Epithelial cell of proximal tubule (primary cell): ENCODE measurements at regions not wholly inside any gene's neighbourhood (a gene's known extent, or its start where the extent isn't known, plus 50 kb on each side); places are given as distances from the start of the nearest gene placed in this dataset.
"Not testable (repeated sequence)": the region's sequence is repeated elsewhere in the genome, so short reads cannot be mapped to it uniquely, and the experiment has no call there.

Experiments
- DNase-seq: peaks from one replicate; pipeline ENCODE4 v3.0.0-alpha.2; 2011; ENCODE audit warnings: low read depth
- H3K4me3 ChIP-seq: 2 replicates; pipeline ENCODE4 v1.5.1; 2011; ENCODE audit warnings: low read depth, mild to moderate bottlenecking, low read length
- TF ChIP-seq, protein P1 (sequence below): conservative IDR thresholded peaks from 2 replicates; pipeline ENCODE4 v1.5.1; 2012; ENCODE audit warnings: low read depth, mild to moderate bottlenecking, low read length

DNA sequence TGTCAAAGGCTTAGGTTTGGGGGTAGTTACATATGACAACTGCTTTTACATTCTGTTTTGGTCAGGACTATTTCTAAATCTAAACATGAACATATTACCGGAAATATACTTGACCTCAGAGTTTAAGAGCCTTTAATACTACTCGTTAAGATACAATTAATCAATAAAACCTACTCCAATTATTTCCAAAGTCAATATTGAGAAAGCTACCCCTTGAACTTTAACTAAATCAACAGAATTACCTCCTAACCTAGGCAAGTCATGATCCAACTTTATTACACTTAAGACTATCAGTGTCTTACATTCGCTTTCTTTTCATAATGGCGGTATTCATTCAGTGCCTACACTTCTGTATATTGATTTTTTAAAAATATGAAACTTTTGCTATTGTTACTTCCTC lies 107.7 kb downstream of the RAP2B start:
- TF ChIP-seq, protein P1, sequence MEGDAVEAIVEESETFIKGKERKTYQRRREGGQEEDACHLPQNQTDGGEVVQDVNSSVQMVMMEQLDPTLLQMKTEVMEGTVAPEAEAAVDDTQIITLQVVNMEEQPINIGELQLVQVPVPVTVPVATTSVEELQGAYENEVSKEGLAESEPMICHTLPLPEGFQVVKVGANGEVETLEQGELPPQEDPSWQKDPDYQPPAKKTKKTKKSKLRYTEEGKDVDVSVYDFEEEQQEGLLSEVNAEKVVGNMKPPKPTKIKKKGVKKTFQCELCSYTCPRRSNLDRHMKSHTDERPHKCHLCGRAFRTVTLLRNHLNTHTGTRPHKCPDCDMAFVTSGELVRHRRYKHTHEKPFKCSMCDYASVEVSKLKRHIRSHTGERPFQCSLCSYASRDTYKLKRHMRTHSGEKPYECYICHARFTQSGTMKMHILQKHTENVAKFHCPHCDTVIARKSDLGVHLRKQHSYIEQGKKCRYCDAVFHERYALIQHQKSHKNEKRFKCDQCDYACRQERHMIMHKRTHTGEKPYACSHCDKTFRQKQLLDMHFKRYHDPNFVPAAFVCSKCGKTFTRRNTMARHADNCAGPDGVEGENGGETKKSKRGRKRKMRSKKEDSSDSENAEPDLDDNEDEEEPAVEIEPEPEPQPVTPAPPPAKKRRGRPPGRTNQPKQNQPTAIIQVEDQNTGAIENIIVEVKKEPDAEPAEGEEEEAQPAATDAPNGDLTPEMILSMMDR: no peak
- H3K4me3 ChIP-seq: no peak overlapping the region
- no peak for DNase-seq

DNA sequence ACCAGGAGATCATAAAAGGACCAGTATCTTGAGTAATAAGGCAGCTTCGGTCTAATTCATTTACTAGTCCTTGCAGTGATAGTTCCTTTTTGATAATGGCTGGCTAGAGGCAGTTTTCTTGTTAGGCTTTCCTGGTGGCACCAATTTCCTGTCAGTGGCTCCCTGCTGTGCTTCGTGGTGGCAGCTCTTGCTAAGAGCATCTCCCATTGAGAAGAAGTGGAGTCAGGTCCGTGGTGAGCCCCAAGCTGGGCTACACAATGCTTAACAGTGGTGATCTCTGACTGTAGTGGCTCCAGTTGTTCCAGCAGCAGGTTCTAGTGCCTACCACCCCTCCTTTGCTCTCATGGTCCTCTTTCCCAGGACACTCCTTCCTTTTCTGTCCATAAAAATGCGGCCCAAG lies 111.2 kb downstream of the RAP2B start:
- H3K4me3 ChIP-seq: no peak overlapping the region
- DNase-seq: no peak
- TF ChIP-seq, protein P1: no peak

DNA sequence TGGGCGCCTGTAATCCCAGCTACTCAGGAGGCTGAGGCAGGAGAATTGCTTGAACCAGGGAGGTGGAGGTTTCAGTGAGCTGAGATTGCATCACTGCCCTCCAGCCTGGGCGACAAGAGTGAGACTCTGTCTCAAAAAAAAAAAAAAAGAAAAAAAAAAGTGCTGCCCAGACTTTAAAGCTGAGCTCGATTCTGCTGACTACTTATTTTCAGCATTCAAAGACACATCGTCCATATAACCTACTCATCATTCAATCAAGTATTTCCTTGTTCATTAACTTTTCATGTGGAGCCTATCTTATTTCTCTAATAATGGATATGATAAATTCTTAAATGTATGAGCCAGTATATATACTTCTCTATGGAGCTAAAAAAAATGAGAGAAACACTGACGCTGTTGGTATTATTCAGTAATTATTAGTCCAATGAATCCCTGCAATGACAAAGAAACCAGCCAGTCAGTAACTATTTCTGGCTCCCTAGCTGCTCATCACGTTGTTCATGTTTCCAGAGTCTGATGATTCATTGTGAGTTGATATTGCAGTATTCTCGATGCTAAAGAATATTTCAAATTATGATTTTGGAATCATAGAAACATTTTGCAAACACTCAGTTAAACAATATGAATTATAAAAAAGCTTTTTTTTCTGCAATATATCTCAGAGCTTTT lies 111.9 kb downstream of the RAP2B start:
- TF ChIP-seq, protein P1: no peak
- no peak overlapping the region for H3K4me3 ChIP-seq
- DNase-seq: no peak

DNA sequence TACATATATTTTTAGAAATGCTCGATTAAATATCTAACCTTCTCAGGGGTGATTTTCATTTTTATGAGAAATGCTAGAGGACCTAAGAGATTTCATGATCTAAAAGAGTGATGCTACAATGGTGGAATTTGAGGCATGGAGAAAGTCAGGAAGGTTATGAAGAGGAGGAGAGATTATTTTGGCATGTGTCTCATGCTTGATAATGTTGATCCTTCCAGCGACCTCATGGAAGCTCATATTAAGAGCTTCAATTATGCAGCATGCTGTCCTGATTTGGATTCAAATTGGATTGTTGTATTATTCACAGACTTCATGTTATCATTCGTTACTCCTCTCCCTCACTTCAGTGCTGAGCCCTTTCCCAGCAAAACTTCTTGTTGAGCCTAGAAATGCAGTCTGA lies 112.5 kb downstream of the RAP2B start:
- no peak for DNase-seq
- no peak overlapping the region for H3K4me3 ChIP-seq
- TF ChIP-seq, protein P1: no peak

DNA sequence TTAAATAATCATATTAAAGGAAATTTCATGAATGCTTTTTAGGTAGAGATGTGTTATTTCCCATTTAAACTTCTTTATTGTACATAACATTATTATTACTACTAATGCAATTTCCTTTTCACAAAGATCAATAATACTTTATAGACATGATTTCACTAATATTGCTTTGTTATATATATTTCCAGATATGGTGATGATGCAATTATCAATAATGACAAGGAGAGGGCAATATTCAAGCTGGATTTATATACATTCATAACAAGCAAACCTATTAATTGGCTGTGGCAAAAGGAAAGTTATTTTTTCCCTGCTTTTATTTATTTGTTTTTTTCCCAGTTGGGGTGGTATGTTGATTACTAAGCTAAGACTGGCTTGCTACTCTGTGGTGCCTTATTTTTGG lies 113.5 kb downstream of the RAP2B start:
- TF ChIP-seq, protein P1: no peak
- DNase-seq: no peak
- no peak overlapping the region for H3K4me3 ChIP-seq

DNA sequence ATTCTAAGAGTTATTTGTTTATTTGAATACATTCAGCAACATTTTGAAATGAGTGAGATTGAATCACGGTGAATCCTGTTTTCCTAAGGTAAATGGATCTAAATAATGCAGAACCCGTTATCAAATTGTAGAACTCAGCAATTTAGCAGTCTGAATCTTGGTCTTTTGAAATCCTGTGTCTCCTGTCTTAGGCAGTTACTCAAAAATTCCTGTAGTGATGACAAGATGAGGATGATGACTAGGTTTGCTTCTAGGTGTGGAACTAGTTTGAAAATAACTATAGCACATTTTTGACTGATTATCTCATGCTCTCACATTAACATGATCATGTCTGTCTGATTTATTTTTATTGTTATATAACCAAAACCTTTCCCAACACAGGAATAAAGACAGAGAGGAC lies 115.0 kb downstream of the RAP2B start:
- TF ChIP-seq, protein P1: no peak
- H3K4me3 ChIP-seq: no peak overlapping the region
- DNase-seq: no peak

DNA sequence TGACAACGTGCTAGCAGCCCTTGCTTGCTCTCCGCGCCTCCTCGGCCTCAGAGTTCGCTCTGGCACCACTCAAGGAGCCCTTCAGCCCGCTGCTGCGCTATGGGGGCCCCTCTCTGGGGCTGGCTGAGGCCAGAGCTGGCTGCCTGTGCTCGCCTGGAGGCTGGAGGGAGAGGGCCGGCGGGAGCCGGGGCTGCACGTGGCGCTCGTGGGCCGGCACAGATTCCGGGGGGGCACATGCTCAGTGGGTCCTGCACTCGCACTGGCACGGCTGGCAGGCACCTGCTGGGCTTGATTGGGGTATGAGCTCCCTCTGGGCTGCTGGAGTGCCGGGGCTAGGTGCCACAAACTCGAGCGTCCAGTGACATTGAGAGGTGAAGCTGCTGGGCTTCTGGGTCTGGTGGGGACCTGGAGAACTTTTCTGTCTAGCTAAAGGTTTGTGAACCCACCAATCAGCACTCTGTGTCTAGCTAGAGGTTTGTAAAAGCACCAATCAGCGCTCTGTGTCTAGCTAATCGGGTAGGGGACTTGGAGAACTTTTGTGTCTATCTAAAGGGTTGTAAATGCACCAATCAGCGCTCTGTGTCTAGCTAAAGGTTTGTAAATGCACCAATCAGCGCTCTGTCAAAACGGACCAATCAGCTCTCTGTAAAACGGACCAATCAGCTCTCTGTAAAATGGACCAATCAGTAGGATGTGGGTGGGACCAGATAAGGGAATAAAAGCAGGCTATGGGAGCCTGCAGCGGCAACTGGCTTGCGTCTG lies 119.4 kb downstream of the RAP2B start:
- not testable (repeated sequence) for DNase-seq, H3K4me3 ChIP-seq
